ENCODE measurements at regions not wholly inside any gene's neighbourhood (a gene's known extent, or its start where the extent isn't known, plus 50 kb on each side); places are given as distances from the start of the nearest gene placed in this dataset.

GRCh38 chr12:92439420-92439805 lies 263.4 kb upstream of the PLEKHG7 start (continued):
- TF ChIP-seq NFXL1 (IDR thresholded peaks at IDR 0.05; ENCODE audit: borderline replicate concordance): no peak
- no peak for TF ChIP-seq EGR1 (IDR thresholded peaks at IDR 0.05; ENCODE audit: borderline replicate concordance in 1 of 2, low read depth in 2 of 2, low read length in 2 of 2)
- TF ChIP-seq CBFB (IDR thresholded peaks at IDR 0.05; ENCODE audit: low read depth): no peak
- no peak for TF ChIP-seq ZBED1 (IDR thresholded peaks at IDR 0.05; ENCODE audit: borderline replicate concordance)

GRCh38 chr12:92438641-92439419 lies 264.0 kb upstream of the PLEKHG7 start:
- ChIA-PET SMC1A (ENCODE audit: uncharacterized antibody, unreplicated experiment) (interaction anchor here (1.3 to 6.4 kb wide), 8 partner anchors 16 to 75 kb away, joined by 3 to 26 read pairs (median 4); no protein-coding TSS in a partner anchor), RAD21 (ENCODE audit: unreplicated experiment) (interaction anchor here (0.7 to 2.7 kb wide), 6 partner anchors 29 to 130 kb away, joined by 3 to 6 read pairs (median 4); no protein-coding TSS in a partner anchor), CTCF (interaction anchor here (0.9 kb wide), 1 partner anchor 30 kb away, joined by 6 read pairs; no protein-coding TSS in a partner anchor), POLR2A (interaction anchor here (0.8 to 1.9 kb wide), 4 partner anchors 8 to 76 kb away, joined by 3 to 5 read pairs (median 4); no protein-coding TSS in a partner anchor)
- H3K4me3 ChIP-seq: no peak overlapping the region
- no peaks in the 10 kb centered on the region for H4K20me1 ChIP-seq (ENCODE audit: control insufficient read depth, insufficient read depth)
- DNase-seq (ENCODE audit: low read depth, low spot score) (no peak), ATAC-seq (no peak), FAIRE-seq (no peak)
- peaks cover 7% of the 10 kb centered on the region; the same call in 2 of the 3 replicates for H3K9me3 ChIP-seq (replicated peaks; ENCODE audit: control insufficient read depth, insufficient read depth, low read length)
- no peaks in the 10 kb centered on the region for H3K36me3 ChIP-seq (ENCODE audit: control insufficient read depth in 2 of 2, insufficient read depth in 2 of 2, low read length in 1 of 2)
- H2AFZ ChIP-seq (ENCODE audit: control insufficient read depth, low read depth, low read length): peak overlapping the region; percentile 65
- no peak overlapping the region for H3K4me2 ChIP-seq (ENCODE audit: control insufficient read depth, insufficient read depth)
- WGBS (ENCODE audit: insufficient coverage, insufficient replicate concordance, low lambda C conversion rate, missing lambda C conversion rate): 73% methylated on average over 4 of the region's 4 CpGs
- no TSS peak for BruUV-seq (replicated peaks)
- intact Hi-C loops (cut with micrococcal nuclease; ENCODE audit: unreplicated experiment): no loop called here
- in situ Hi-C loops (cut with MboI): no loop called here
- H3K27me3 ChIP-seq (replicated peaks in 1 of 2; ENCODE audit: control insufficient read depth in 2 of 2, insufficient read depth in 2 of 2, low read length in 1 of 2): no peaks in the 10 kb centered on the region
- peak overlapping the region; percentile 50 for H3K27ac ChIP-seq (ENCODE audit: control insufficient read depth, insufficient read depth)
- H3K9ac ChIP-seq (ENCODE audit: control insufficient read depth, insufficient read depth, low read length): 0 out of 2 replicates have a peak overlapping the region, but pooled peaks have one; percentile 19
- H3K79me2 ChIP-seq (ENCODE audit: control insufficient read depth, insufficient read depth, low read length): no peaks in the 10 kb centered on the region; the same call in 1 of the 2 replicates
- peaks cover 59% of the 10 kb centered on the region for H3K4me1 ChIP-seq (ENCODE audit: control insufficient read depth, insufficient read depth, low read length)
- TF ChIP-seq ETV6 (conservative IDR thresholded peaks at IDR 0.05 in 1 of 2, IDR thresholded peaks at IDR 0.05 in 1 of 2; ENCODE audit: borderline replicate concordance in 1 of 2, low read depth in 1 of 2) (no peak), STAT3 (IDR thresholded peaks at IDR 0.05; ENCODE audit: low read depth, low read length) (no peak), CUX1 (IDR thresholded peaks at IDR 0.05; ENCODE audit: insufficient replicate concordance, low read depth, low read length) (no peak), NR2C2 (IDR thresholded peaks at IDR 0.05; ENCODE audit: borderline replicate concordance, control insufficient read depth, insufficient read length, low read depth) (no peak), ZZZ3 (IDR thresholded peaks at IDR 0.05; ENCODE audit: control insufficient read depth, insufficient read length, low read depth) (no peak), RUNX3 (IDR thresholded peaks at IDR 0.05; ENCODE audit: low read length) (no peak), IRF5 (IDR thresholded peaks at IDR 0.05; ENCODE audit: borderline replicate concordance) (no peak), MEF2B (IDR thresholded peaks at IDR 0.05; ENCODE audit: partially characterized antibody, poor library complexity, severe bottlenecking) (peak; percentile 24)

All from GM12878 (cell line).